Iris pigment epithelial cell (primary cell): ENCODE measurements at regions not wholly inside any gene's neighbourhood (a gene's known extent, or its start where the extent isn't known, plus 50 kb on each side); places are given as distances from the start of the nearest gene placed in this dataset.

Experiments used
- DNase-seq: peaks from one replicate; pipeline ENCODE4 v3.0.0-alpha.2; 2011; ENCODE audit warnings: low read depth

- no peak for DNase-seq
Measured at GRCh38 chr2:198795419-198795818, 662.3 kb downstream of the SATB2 start.

GRCh38 chr2:198791623-198792022 lies 666.1 kb downstream of the SATB2 start:
- no peak for DNase-seq

GRCh38 chr2:198788676-198789075 lies 669.1 kb downstream of the SATB2 start:
- DNase-seq, result no peak

- no peak for DNase-seq
Measured at GRCh38 chr2:198782734-198783133, 675.0 kb downstream of the SATB2 start.

- no peak for DNase-seq
Measured at GRCh38 chr2:198776616-198777406, 680.9 kb downstream of the SATB2 start.

- no peak for DNase-seq
Measured at GRCh38 chr2:198775737-198776136, 682.0 kb downstream of the SATB2 start.

GRCh38 chr2:198774576-198774975 lies 683.2 kb downstream of the SATB2 start:
- no peak for DNase-seq

- DNase-seq, result no peak
Measured at GRCh38 chr2:198767694-198768093, 690.0 kb downstream of the SATB2 start.

GRCh38 chr2:198763793-198764192 lies 693.9 kb downstream of the SATB2 start:
- peak; percentile 3 for DNase-seq

- DNase-seq, result no peak
Measured at GRCh38 chr2:198762441-198762840, 695.3 kb downstream of the SATB2 start.

- DNase-seq, result no peak
Measured at GRCh38 chr2:198757069-198757468, 700.7 kb downstream of the SATB2 start.

- no peak for DNase-seq
Measured at GRCh38 chr2:198756166-198756565, 701.6 kb downstream of the SATB2 start.

GRCh38 chr2:198753101-198753500 lies 704.6 kb downstream of the SATB2 start:
- DNase-seq, result no peak

GRCh38 chr2:198749364-198749763 lies 708.4 kb downstream of the SATB2 start:
- DNase-seq, result no peak

GRCh38 chr2:198731842-198732399 lies 725.8 kb downstream of the SATB2 start:
- no peak for DNase-seq

- DNase-seq, result no peak
Measured at GRCh38 chr2:198720266-198720665, 737.5 kb downstream of the SATB2 start.

GRCh38 chr2:198717451-198717850 lies 740.3 kb downstream of the SATB2 start:
- no peak for DNase-seq

- DNase-seq, result no peak
Measured at GRCh38 chr2:198715302-198715835, 742.4 kb downstream of the SATB2 start.

GRCh38 chr2:198712485-198712884 lies 745.3 kb downstream of the SATB2 start:
- DNase-seq, result no peak

GRCh38 chr2:198711484-198711883 lies 746.3 kb downstream of the SATB2 start:
- no peak for DNase-seq

- DNase-seq, result no peak
Measured at GRCh38 chr2:198710562-198710961, 747.2 kb downstream of the SATB2 start.

- DNase-seq, result no peak
Measured at GRCh38 chr2:198706476-198707082, 751.2 kb downstream of the SATB2 start.

- no peak for DNase-seq
Measured at GRCh38 chr2:198703281-198703680, 754.5 kb downstream of the SATB2 start.
